HG02623 (cell line): ENCODE measurements at regions not wholly inside any gene's neighbourhood (a gene's known extent, or its start where the extent isn't known, plus 50 kb on each side); places are given as distances from the start of the nearest gene placed in this dataset.

Experiments
- ATAC-seq: cut with Tn5 transposase; IDR thresholded peaks from one replicate; pipeline ENCODE4 v1.9.1; 2021; ENCODE audit warnings: moderate library complexity; ENCODE audit not compliant: unreplicated experiment

DNA sequence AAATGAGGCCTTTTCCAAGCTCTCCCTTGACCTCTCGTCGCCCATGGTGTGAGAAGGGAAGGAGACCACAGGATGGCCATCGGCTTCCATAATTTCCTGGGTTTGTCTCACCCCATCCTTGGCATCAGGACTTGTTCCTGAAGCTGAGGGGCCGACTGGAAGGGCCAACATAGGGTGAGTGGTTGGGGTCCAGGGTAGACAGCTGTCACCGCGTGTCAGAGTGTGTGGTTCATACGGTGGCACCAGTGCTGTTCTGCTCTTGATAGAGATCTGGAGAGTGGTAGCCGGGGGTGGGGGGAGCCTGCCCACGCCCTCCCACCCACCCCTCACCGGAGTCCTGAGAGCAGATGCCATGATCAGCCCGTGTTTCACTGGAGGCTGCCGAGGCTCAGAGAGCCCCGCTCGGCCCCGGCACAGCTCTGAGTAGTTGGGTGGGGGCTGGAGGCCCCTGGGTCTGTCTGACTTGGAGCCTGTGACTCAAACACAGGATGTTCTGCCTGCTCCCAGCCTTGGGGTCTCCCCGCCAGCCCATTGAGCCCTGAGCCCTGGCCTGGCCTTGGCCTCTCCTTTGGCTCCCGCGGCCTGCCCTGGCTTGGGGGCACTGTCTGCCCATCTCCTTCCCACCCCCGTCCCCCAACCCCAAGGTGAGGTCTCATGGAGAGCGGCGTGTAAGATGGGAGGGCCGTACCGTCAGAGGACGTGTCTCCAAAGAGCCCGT is 53.1 kb upstream of the IER5L start:
- ATAC-seq: no peak

DNA sequence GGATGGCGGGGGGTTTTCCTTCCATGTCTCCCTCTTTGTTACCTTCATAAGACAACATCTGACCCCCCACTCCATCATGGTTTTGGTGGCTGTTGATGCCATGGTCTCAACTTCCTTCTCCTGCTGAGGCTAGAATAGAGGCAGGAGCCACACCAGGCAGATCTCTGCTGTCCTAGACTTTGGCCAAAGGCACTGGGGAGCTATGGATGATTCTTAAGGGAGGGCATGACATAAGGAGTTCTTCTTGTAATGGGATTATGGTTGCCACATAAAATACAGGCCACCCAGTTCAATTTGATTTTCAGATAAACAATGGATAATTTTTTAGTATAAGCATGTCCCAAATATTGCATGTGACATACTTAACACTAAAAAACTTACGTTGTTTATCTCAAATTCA is 52.2 kb upstream of the IER5L start:
- no peak for ATAC-seq
